ENCODE measurements at regions not wholly inside any gene's neighbourhood (a gene's known extent, or its start where the extent isn't known, plus 50 kb on each side); places are given as distances from the start of the nearest gene placed in this dataset.
"Not testable (repeated sequence)": the region's sequence is repeated elsewhere in the genome, so short reads cannot be mapped to it uniquely, and the experiment has no call there.

DNA sequence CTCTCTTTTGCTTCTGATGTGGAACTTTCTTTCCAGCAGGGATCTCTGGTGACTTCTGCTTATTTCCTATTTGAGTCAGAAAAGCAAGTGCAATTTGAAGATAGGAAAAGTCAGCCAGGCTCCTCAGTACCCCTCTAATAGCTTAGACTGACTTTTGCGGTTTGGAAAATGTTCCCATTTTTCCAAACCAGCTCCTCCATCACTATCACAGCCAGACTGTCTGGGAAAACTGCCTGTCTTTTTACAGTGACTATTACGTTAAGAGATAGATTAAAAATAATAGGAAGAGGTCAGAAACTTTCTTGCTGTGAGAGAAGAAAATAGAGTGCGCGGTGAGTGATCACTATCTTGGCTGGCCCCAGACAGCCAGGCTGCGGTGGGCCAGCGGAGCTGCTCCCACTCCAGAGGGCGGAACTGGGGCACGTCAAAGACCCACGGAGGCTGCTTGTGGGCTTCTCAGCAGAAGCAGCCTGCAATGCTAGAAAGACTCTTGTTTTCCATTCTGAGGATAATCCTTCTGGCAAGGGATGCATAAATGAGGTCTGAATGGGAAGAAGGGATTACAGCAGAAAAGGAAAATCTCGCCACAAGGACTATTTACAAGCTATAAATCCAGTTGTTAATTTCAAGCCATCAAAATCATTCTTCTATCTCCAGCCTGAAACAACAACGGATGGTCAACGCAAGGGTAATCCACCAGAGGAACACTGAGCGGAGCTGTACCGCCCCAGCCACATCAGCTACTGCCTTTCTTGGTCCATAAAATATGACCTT, 151.0 kb upstream of the MSX2 start:
- DNase-seq (ENCODE audit: low read depth): no peak

DNA sequence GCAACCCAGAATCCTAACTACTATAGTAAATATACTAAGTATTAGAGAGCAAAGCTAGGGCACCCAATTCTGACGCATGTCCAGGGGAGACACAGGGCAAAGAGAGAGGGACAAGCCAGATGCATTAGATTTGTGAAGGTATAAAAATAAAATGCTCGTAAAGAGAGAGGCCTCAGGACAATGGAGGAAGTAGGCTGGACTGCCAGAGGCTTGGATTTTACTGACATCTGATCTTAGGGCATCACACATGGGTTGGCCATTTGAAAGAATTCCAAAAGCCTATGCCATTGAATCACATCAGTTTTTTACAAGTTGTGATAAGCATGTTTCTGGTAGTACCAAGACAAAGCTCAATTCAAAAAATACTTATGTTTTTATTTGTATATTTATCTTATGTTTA, 149.3 kb upstream of the MSX2 start:
- DNase-seq (ENCODE audit: low read depth): no peak

DNA sequence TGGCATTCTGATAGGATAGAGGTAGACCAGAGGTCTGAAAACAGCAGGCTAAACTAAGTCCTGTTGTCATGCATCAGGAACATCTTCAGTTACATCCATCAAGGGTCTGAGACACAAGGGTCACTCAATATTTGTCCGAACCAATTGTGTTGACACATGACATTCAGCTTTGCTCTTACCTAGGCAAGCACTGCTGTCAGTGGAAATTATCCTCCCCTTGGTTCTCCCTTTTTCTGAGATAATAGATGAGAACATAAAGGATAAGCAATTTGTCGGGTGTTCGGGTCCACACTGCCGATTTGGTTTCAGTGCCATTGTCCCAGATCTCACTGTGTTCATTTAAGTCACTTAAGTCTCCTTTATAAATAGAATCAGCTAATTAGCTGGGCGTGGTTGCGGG, 148.3 kb upstream of the MSX2 start:
- no peak for DNase-seq (ENCODE audit: low read depth)

DNA sequence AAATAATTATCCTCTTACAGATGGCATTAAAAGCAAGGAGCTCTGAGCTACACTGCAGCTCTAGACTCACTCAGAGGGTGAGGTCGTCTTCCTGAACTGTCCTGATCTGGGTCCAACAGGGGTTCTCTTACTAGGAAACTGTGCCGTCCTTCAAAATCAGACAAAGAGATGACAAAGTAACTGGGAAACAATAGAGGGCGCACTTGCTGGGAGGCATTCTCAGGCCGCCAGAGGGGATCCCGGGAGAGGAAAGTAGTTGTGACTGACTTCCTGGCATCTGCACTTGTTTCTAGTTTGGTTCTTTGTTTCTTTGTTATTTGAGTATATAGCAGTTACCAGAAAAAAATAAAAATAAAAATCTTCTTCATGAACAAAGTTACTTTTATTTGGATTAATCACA, 142.9 kb upstream of the MSX2 start:
- DNase-seq (ENCODE audit: low read depth): no peak

DNA sequence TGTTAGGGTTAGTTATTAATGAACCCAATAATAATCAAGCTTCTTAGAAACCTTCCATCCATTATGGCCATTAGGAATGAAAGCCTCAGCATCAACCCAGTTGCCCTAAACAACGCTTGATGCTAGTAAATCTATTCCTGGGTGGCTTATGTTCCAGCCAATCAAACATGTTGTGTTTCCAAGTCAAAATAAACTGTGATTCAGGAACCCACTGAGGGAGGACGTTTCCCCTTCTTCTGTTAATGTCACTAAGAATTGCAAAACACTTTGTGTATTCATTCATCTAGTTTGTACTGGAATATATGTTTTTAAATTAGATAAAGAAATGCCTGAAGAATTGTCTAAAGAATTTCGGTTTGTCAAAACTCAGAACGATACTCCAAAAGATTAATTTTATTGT, 142.5 kb upstream of the MSX2 start:
- DNase-seq (ENCODE audit: low read depth): no peak

DNA sequence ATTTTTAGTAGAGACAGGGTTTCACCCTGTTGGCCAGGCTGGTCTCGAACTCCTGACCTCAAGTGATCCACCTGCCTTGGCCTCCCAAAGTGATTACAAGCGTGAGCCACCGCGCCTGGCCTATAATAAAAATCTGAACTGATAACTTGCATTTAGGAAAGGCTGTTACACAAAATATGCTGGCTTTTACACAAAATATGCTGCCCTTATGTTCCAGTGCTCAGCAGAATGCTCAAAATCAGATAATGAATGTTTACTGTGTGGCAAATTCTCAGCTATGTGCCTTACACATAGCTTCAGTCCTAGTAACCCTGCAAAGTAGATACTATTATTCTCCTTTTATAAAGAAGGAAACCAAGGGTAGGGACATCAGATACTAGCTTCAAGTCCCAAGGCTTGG, 141.3 kb upstream of the MSX2 start:
- DNase-seq (ENCODE audit: low read depth): no peak

DNA sequence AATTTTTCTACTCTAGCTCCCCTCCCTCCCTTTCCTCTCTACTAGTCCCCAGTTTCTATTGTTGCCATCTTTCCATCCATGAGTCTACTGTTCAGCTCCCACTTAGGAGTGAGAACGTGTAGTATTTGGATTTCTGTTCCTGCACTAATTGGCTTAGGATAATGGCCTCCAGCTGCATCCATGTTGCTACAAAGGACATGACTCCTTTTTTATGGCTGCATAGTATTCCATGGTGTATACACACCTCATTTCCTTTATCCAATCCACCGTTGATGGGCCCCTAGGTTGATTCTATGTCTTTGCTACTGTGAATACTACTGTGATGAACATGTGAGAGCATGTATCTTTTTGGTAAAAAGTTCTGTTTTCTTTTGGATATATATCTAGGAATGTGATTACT, 138.9 kb upstream of the MSX2 start:
- no peak for DNase-seq (ENCODE audit: low read depth)

DNA sequence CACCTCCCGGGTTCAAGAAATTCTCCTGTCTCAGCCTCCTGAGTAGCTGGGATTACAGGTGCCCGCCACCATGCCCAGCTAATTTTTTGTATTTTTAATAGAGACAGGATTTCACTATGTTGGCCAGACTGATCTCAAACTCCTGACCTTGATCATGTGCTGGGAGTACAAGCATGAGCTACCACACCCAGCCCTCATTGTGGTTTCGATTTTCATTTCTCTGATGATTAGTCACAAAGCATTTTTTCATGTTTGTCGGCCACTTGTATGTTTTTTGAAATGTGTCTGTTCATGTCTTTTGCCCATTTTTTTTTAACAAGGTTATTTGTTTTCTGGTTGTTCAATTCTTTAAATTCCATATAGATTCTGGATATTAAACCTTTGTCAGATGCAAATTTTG, 138.2 kb upstream of the MSX2 start:
- DNase-seq (ENCODE audit: low read depth): not testable (repeated sequence)

DNA sequence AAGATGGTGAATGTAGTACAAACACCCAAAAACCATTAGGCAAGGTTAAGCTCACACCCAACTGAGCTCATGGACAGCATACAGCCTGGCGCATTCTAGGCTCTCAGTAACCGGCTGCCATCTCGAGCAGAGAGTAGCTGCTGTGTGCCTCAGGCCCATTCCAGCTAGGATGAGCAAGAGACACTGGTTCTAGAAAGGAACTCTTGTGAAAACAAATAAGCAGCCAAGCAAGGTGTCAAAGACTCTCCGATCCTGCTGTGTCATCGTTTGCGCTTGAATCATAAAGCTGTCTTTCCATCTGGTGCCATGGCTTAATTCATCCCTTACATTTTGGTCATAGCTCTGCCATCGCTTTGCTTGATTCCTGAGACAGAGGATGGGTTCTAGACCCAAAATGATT, 135.4 kb upstream of the MSX2 start:
- DNase-seq (ENCODE audit: low read depth): no peak

DNA sequence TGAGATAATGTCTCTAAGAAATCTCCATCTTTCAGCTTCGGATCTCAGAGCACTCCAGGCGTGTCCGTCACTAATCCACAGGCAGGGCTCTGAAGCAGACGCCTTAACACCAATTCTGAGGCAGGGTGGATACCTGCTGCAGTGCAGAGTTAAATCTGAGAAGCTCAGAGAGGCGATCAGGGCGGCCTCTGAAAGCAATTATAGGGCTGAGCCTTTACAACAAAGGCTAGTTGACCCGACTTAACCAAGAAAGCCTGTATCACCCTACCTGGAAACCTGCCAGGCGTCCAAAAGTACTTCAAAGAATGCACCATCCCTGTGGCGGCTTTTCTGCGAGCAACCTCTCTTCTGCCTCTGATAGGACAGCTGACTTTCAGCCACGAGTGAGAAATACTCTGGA, 134.8 kb upstream of the MSX2 start:
- DNase-seq (ENCODE audit: low read depth): no peak

DNA sequence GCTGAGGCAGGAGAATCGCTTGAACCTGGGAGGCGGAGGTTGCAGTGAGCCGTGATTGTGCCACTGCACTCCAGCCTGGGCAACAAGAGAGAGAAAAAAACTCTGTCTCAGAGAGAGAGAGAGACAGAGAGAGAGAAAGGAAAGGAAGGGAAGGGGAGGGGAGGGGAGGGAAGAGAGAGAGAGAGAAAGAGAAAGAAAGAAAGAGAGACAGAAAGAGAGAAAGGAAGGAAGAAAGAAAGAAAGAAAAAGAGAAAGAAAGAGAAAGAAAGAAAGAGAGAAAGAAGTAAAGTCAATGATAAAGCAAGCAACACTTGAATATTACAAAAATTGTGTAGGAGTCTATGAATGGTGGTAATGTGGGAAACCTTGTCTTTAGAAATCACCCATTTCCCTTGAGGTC, 133.6 kb upstream of the MSX2 start:
- no peak for DNase-seq (ENCODE audit: low read depth)

DNA sequence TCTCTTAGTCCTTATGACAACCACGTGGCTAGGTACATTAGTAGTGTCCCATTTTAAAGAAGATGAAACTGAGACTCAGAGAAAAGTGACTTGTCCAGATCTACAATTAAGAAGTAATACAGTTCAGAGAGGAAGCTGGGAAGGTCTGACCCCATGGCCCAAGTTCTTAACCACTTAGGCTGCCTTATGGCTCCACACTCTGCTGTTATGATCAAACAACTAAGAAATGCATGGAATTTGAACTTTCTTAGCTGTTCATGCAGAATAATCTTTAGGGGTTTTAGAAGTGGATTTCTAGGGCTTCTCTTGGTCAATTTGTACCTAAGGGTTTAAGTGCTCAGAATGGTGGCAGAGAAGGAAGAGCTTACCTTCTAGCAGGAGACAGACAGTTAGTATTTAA, 128.0 kb upstream of the MSX2 start:
- DNase-seq (ENCODE audit: low read depth): no peak

DNA sequence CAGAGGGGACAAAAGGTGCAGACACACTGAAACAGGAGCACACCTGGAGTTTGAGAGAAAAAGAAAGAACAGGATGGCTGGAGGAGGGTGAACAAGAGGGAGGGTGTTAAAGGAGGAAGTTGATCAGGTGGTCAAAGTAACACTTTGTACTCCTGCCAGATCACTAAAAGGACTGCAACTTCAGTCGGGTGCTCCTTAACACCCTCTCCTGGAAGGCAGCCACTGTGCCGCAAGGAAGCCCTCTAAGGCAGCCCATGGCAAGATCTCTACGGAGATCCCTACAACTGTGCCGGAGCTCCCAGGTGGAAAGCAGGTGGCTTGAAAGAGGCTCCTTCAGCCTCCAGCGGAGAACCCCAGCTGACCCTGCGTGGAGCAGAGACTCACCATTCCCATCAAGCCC, 124.4 kb upstream of the MSX2 start:
- DNase-seq (ENCODE audit: low read depth): no peak

DNA sequence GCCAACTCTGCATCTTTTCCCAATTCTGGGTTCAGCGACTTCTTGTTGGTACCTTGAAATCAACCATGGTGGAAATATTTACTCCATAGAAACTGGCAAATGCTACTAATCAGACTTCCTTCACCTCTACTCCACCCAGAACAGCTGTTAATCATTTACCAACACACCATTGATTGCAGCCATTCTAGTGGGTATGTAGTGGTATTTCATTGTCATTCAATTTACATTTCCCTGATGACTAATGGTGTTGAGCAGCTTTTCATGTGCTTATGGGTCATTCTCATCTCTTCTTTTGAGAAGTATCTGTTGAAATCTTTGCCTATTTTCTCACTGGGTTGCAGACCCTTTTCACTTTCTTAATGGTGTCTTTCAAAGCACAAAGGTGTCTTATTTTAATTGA, 122.4 kb upstream of the MSX2 start:
- DNase-seq (ENCODE audit: low read depth): no peak

DNA sequence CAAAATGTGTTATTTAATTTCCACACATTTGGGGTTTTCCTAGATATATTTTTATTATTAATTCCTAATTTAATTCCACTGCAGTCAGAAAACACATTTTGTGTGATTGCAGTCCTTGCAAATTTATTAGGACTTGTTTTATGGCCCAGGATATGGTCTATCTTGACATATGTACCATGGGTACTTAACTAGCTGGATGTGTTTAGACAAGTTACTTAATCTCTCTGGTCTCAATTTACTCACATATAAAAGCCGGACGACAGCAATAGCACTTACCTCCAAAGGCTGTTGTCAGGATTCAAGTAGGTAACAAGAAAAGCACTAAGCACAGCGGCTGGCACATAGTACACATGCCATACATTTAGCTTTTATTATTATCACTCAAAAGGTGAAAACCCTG, 118.2 kb upstream of the MSX2 start:
- DNase-seq (ENCODE audit: low read depth): no peak

DNA sequence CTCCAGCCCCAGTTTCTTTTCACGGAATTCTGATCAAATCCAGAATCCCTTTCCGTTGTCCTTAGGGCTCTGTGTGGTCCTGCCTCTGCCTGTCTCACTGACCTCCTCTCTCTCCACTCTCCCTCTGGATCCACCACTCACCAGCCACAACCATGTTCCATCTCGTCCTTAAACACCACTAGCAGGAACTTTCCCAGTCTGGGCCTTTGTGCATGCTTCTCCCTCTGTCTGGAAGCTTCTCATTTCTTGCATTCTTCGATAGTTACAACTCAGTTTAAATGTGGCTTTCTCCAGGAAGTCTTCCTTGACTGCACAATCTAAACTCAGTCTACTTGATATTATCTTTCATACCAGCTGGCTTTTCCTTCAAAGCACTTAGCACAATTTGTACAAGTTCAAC, 117.7 kb upstream of the MSX2 start:
- no peak for DNase-seq (ENCODE audit: low read depth)

DNA sequence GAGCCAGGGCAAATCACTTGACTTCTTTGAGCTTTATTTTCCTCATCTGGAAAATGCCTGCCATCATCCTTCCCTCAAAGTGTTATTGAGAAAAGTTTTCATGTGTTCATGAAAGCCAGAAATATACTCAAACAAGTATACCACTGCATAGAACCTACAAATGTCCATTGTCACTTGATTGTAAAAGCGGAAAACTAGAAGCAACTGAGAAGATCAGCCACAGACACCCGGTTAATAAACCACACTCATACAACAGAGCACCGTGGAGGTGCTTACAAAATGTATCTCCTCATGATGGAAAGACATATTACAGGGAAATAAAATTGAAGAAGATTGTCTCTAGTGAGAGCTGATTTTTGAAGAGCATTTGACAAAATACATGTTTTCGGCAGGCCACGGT, 117.2 kb upstream of the MSX2 start:
- DNase-seq (ENCODE audit: low read depth): no peak

DNA sequence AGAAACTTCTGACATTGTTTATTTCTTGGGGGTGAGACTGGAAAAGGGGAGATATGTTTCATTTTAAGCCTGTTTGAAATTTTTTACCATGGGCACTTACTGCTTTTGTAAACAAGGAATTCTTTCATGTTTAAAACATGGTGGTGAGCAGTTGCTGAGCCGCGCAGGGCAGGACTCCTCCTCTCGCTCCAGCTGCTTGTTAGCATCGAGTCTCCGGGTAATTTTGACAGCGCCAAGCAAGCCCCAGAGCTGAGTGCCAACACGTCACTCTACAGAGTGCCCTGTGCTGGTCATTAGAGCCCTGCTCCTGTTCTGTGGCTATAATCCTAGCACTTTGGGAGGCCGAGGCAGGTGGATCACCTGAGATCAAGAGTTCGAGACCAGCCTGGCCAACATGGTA, 116.5 kb upstream of the MSX2 start:
- DNase-seq (ENCODE audit: low read depth): no peak

DNA sequence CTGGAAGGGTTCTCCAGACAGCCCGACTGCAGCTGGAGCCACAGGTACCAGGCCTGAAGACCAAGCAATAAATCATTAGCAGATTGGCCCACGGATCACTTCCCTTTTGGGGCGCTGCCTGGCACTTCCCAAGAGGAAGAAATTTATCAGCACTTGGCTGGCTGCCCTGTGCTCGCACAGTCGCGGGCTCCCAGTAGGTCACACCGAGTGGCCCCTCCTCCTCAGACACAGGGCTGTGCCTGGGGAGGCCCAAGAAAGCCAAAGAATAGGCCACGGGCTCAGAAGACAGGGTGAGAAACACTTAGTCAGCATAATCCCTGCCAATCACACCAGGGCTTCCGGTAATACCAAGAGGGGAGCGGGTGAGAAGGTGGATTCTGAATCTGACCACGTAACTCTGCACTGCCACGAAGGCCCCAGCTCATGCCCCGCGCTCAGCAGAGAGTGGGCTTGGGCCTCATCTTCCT, 115.7 kb upstream of the MSX2 start:
- DNase-seq (ENCODE audit: low read depth): no peak

DNA sequence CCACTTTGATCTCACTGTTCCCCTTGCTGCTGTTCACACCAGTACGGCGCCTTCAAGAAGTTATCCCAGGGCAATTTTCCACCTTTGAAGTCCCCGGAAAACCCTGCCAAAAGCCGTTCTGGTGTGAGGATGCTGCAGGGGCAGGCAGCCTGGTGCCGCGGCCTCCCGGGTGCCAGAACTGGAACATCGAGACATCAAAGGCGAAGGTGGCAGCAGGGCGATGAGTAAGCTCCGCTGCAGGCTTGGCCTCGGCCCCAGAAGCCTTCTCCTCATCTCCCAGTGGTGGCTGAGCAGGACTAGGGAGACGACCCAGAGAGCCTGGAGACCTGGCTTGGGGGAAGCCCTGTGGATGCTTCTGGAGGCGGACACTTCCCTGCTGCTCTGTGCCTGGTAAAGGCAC, 115.3 kb upstream of the MSX2 start:
- DNase-seq (ENCODE audit: low read depth): no peak

DNA sequence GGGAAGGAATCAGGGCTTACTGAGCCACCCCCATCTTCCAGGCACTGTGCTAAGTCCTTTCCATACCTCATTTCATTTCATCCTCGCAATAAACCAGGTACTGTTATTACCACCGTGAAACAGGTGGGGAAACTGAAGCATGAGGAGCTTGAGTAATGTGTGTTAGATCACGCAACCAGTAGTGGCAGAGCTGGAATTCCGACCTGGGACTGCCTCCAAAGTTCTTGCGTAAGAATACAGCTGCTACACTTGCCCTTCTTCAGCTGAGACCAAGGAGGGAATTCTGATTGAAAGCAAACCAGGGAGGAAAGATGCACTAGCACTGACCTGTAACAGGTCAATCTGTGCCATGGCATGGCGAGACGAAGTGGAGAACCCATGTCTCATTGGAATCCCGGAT, 113.4 kb upstream of the MSX2 start:
- DNase-seq (ENCODE audit: low read depth): peak; percentile 19

DNA sequence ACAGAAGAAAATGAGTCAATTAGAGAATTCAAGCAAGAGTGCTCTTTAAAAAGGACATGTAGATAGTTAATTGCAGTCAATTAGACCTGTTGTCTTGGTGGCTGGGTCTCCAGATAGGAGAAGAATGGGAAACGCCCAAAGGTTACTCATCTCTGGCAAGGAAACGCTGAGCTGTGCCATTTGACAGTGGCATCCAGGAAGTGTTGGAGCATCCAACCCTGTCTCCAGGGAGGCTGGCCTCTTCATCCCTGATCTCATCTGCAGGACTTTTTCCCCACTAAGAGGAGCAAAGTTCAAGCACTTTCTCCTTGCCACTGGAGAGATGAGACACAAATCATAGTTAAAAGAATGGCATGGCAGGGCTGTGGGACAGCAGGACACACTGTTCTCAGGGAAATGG, 111.7 kb upstream of the MSX2 start:
- no peak for DNase-seq (ENCODE audit: low read depth)

DNA sequence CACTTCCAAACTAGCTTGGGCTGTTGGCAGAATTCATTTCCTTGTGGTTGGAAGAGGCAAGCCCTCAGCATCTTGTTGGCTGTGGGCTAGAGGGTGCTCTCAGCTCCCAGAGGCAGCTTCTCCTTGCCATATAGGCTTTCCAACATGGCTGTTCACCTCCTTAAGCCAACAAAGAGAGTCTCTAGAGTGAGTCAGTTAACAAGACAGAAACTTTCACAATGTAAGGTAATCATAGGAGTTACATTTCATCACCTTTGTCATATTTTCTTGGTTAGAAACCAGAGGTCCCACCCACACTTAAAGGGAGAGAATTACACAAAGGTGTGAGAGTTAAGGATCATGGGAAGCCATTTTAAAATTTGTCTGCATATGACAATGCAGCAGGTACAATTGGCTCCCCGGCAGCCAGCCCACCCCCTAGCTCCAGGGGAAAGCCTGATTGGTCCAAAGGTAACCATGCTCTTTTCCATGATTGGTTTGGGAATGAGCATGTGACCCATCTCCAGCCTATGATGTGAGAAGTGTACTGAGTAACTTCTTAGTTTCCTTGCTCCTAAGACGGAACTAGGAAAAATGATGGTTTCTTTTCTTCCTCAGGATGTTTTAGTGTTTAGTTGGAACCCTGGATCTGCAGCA, 109.8 kb upstream of the MSX2 start:
- no peak for DNase-seq (ENCODE audit: low read depth)

All from myocyte (in vitro differentiated cells).